H1 (cell line): ENCODE measurements at regions not wholly inside any gene's neighbourhood (a gene's known extent, or its start where the extent isn't known, plus 50 kb on each side); places are given as distances from the start of the nearest gene placed in this dataset.

ENCODE experiments used
- BRCA1 ChIP-seq: IDR thresholded peaks from 2 replicates; pipeline ENCODE4 v1.6.1; 2012; ENCODE audit warnings: low read depth, low read length, improper control_type of control experiment
- CBX5 ChIP-seq: fragments of 300-800, 300-1000 bp; sonication (generic); IDR thresholded peaks from 2 replicates; pipeline ENCODE4 v1.7.1; 2016; ENCODE audit warnings: antibody characterized with exemption, low read length, low read depth
- CHD1 ChIP-seq: IDR thresholded peaks from 2 replicates; pipeline ENCODE4 v1.6.1; 2012; ENCODE audit warnings: low read depth, low read length, improper control_type of control experiment
- CHD7 ChIP-seq: fragments of 300-600 bp; sonication (generic); IDR thresholded peaks from 2 replicates; pipeline ENCODE4 v1.7.1; 2012; ENCODE audit warnings: low read length, moderate library complexity, mild to moderate bottlenecking, inconsistent platforms; ENCODE audit not compliant: insufficient replicate concordance
- EP300 ChIP-seq, 2 experiments: IDR thresholded peaks; 1 replicate in 1 of 2; 2 replicates in 1 of 2; pipeline ENCODE4 v1.6.1; 2011 to 2012; ENCODE audit warnings: low read depth in 2 of 2, low read length in 2 of 2, mild to moderate bottlenecking in 2 of 2, borderline replicate concordance in 1 of 2, inconsistent platforms in 1 of 2, moderate library complexity in 1 of 2
- GABPA ChIP-seq: IDR thresholded peaks from 2 replicates; pipeline ENCODE4 v1.6.1; 2011; ENCODE audit warnings: mild to moderate bottlenecking, low read length, moderate library complexity, borderline replicate concordance; ENCODE audit not compliant: insufficient read depth
- KDM1A ChIP-seq: fragments of 200-600, 300-600 bp; sonication (generic); IDR thresholded peaks from 2 replicates; pipeline ENCODE4 v1.7.1; 2016; ENCODE audit warnings: mild to moderate bottlenecking, low read length, borderline replicate concordance
- POLR2A ChIP-seq, 2 experiments: IDR thresholded peaks; 1 replicate in 1 of 2; 2 replicates in 1 of 2; pipeline ENCODE4 v1.6.1; 2011; ENCODE audit warnings: low read depth in 2 of 2, low read length in 2 of 2, mild to moderate bottlenecking in 2 of 2; ENCODE audit errors: control extremely low read depth in 1 of 2
- POLR2AphosphoS5 ChIP-seq: IDR thresholded peaks from 2 replicates; pipeline ENCODE4 v1.6.1; 2011; ENCODE audit warnings: low read depth, low read length
- SIN3A ChIP-seq, 2 experiments: IDR thresholded peaks in 1 of 2; conservative IDR thresholded peaks in 1 of 2; 2 replicates each; pipeline ENCODE4 v1.6.1; 2011 to 2012; ENCODE audit warnings: low read length in 2 of 2, improper control_type of control experiment in 1 of 2, low read depth in 1 of 2, mild to moderate bottlenecking in 1 of 2
- SIRT6 ChIP-seq: IDR thresholded peaks from one replicate; pipeline ENCODE4 v1.7.1; 2012; ENCODE audit warnings: low read length, inconsistent platforms
- TAF7 ChIP-seq: optimal IDR thresholded peaks from 2 replicates; pipeline ENCODE3; 2011; ENCODE audit warnings: low read depth, mild to moderate bottlenecking, inconsistent platforms, low read length, moderate library complexity, borderline replicate concordance

DNA sequence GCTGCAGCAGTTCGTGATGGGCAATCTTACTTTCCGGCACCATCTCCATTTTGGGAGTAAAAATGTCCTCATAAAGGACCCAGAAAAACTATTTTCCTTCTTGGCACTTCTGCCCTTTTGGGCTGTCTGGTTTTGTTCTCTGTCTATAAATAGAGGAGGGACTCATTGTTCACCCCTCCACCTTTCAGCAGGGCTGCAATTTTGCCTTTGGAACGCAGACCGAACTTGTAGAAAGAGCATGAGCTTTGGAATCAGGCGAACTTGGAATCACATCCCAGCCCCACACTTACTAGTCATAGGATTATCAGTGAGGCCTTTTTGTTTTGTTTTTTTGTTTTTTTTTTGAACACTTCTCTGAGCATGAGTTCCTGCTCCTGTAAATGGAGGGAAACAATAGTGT, 178.1 kb upstream of the IL12B start (continued):
- TF ChIP-seq CHD7 (no peak), BRCA1 (no peak), EP300 (IDR thresholded peaks at IDR 0.05; ENCODE audit: borderline replicate concordance in 1 of 2, low read depth in 2 of 2, low read length in 2 of 2) (no peak), POLR2A (IDR thresholded peaks at IDR 0.05; ENCODE audit: control extremely low read depth in 1 of 2, low read depth in 2 of 2, low read length in 2 of 2) (no peak), SIN3A (conservative IDR thresholded peaks at IDR 0.05 in 1 of 2, IDR thresholded peaks at IDR 0.05 in 1 of 2; ENCODE audit: low read depth in 1 of 2, low read length in 2 of 2) (no peak), KDM1A (no peak), TAF7 (no peak), CHD1 (no peak), POLR2AphosphoS5 (no peak), CBX5 (no peak), SIRT6 (no peak), GABPA (no peak)
